T-cell (primary cell): ENCODE measurements at regions not wholly inside any gene's neighbourhood (a gene's known extent, or its start where the extent isn't known, plus 50 kb on each side); places are given as distances from the start of the nearest gene placed in this dataset.
"Not testable (repeated sequence)": the region's sequence is repeated elsewhere in the genome, so short reads cannot be mapped to it uniquely, and the experiment has no call there.

ENCODE experiments used
- ATAC-seq, 4 experiments: fragments of 200-7000 bp in 3 of 4; fragments of 150-1000 bp in 1 of 4; cut with Tn5 transposase; replicated peaks in 1 of 4; 1 replicate in 3 of 4; 2 replicates in 1 of 4; pipeline ENCODE4 v1.10.0; 2021; ENCODE audit warnings: moderate library complexity in 3 of 4, mild to moderate bottlenecking in 2 of 4, moderate number of reproducible peaks in 1 of 4
- CTCF ChIA-PET, 2 donors: fragments of 300-600 bp; sonication (Branson Sonifier 250); formaldehyde crosslinking; loops; one replicate each; lab custom pipeline; 2022; ENCODE audit warnings: antibody characterized with exemption in 2 of 2; lab: Charles Lee
- POLR2A ChIA-PET, 2 donors: fragments of 300-600 bp; sonication (Branson Sonifier 250); formaldehyde crosslinking; loops; one replicate each; lab custom pipeline; 2022; ENCODE audit warnings: antibody characterized with exemption in 2 of 2; lab: Charles Lee
- DNase-seq, 35 experiments: peaks; one replicate each; pipeline versions ENCODE4 v3.0.0 to v3.0.0-alpha.2; 2013 to 2023
- H3K27ac ChIP-seq: one replicate; pipeline ENCODE4 v1.5.1; 2013; ENCODE audit warnings: low read length
- H3K27me3 ChIP-seq, 2 experiments: replicated peaks in 1 of 2; 1 replicate in 1 of 2; 2 replicates in 1 of 2; pipeline versions ENCODE4 v1.6.1 to v1.7.0; 2013; ENCODE audit warnings: low read length in 1 of 2, mixed read lengths in 1 of 2; ENCODE audit not compliant: control insufficient read depth in 2 of 2, insufficient read depth in 2 of 2; ENCODE audit errors: extremely low read depth in 1 of 2
- H3K36me3 ChIP-seq, 2 donors: 1 replicate in 1 of 2; 2 replicates in 1 of 2; pipeline versions ENCODE4 v1.6.1 to v1.7.0; 2013; ENCODE audit warnings: low read length in 1 of 2; ENCODE audit not compliant: control insufficient read depth in 2 of 2, insufficient read depth in 1 of 2; ENCODE audit errors: extremely low read depth in 1 of 2
- H3K4me1 ChIP-seq, 2 experiments: 1 replicate in 1 of 2; 2 replicates in 1 of 2; pipeline versions ENCODE4 v1.6.1 to v1.7.0; 2013; ENCODE audit warnings: low read length in 2 of 2, mixed read lengths in 1 of 2; ENCODE audit not compliant: insufficient read depth in 2 of 2, control insufficient read depth in 1 of 2; ENCODE audit errors: extremely low read depth in 1 of 2
- H3K4me3 ChIP-seq, 2 donors: 1 replicate in 1 of 2; 2 replicates in 1 of 2; pipeline versions ENCODE4 v1.5.1 to v1.7.0; 2013; ENCODE audit warnings: mild to moderate bottlenecking in 2 of 2, low read length in 1 of 2, moderate library complexity in 1 of 2; ENCODE audit not compliant: control insufficient read depth in 1 of 2; ENCODE audit errors: extremely low read depth in 1 of 2
- H3K9me3 ChIP-seq: 2 replicates; pipeline ENCODE4 v1.7.0; 2013
- H3K27ac Mint-ChIP-seq, 2 donors: one replicate each; pipeline ENCODE4 v1.8.0; 2020 to 2021; ENCODE audit warnings: mild to moderate bottlenecking in 2 of 2, mixed read lengths in 2 of 2
- H3K27me3 Mint-ChIP-seq, 2 donors: one replicate each; pipeline ENCODE4 v1.8.0; 2021 to 2022; ENCODE audit warnings: mixed read lengths in 2 of 2
- H3K36me3 Mint-ChIP-seq: one replicate; pipeline ENCODE4 v1.8.0; 2021; ENCODE audit warnings: mixed read lengths
- H3K4me1 Mint-ChIP-seq, 3 donors: one replicate each; pipeline ENCODE4 v1.8.0; 2020 to 2022; ENCODE audit warnings: mixed read lengths in 3 of 3, mild to moderate bottlenecking in 1 of 3
- H3K4me3 Mint-ChIP-seq, 3 donors: one replicate each; pipeline ENCODE4 v1.8.0; 2020 to 2022; ENCODE audit warnings: mild to moderate bottlenecking in 3 of 3, mixed read lengths in 3 of 3, moderate library complexity in 3 of 3
- H3K9me3 Mint-ChIP-seq, 3 donors: one replicate each; pipeline ENCODE4 v1.8.0; 2020 to 2022; ENCODE audit warnings: mixed read lengths in 3 of 3
- WGBS: methylation state at CpG from one replicate; pipeline ENCODE4 v1.1.5; 2013; ENCODE audit warnings: missing lambda C conversion rate; ENCODE audit not compliant: insufficient coverage; 5-methylcytosine and 5-hydroxymethylcytosine counted together

DNA sequence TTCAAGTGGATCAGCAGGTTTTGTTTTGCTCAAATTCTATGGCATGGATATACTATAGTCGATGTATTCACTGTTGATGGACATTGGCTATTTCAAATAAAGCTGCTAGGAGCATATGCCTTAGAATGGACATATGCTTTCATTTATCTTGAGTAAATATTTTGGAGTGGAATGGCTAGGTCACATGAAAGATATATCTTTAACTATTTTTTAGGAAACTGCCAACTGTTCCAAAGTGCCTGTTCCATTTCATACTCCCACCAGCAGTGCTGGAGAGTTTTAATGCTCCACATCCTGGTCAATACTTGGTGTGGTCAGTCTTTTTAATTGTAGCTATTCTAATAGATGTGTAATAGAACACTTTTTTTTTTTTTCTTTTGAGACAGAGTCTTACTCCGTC lies 81.1 kb upstream of the PIM1 start:
- no peaks in the 10 kb centered on the region for H3K9me3 Mint-ChIP-seq
- Histone ChIP-seq H3K4me3 (no peak overlapping the region), H3K36me3 (no peaks in the 10 kb centered on the region), H3K27ac (no peak overlapping the region), H3K27me3 (no peaks in the 10 kb centered on the region), H3K9me3 (no peaks in the 10 kb centered on the region), H3K4me1 (no peaks in the 10 kb centered on the region)
- H3K4me1 Mint-ChIP-seq: peaks cover 4 to 8% (median 5%) of the 10 kb centered on the region in 3 donors
- ChIA-PET CTCF (interaction anchor here in 1 of 2 donors (0.6 kb wide), 1 partner anchor 188 kb away, joined by 6 read pairs; no protein-coding TSS in a partner anchor), POLR2A (interaction anchor here in 1 of 2 donors (0.7 kb wide), 1 partner anchor 62 kb away, joined by 3 read pairs; no protein-coding TSS in a partner anchor)
- no peaks in the 10 kb centered on the region for H3K27me3 Mint-ChIP-seq
- WGBS: no CpG with 5 or more reads among the region's 2 CpGs
- H3K27ac Mint-ChIP-seq: no peak overlapping the region
- no peak overlapping the region for H3K4me3 Mint-ChIP-seq
- DNase-seq (no peak), ATAC-seq (no peak)
- H3K36me3 Mint-ChIP-seq: no peaks in the 10 kb centered on the region

DNA sequence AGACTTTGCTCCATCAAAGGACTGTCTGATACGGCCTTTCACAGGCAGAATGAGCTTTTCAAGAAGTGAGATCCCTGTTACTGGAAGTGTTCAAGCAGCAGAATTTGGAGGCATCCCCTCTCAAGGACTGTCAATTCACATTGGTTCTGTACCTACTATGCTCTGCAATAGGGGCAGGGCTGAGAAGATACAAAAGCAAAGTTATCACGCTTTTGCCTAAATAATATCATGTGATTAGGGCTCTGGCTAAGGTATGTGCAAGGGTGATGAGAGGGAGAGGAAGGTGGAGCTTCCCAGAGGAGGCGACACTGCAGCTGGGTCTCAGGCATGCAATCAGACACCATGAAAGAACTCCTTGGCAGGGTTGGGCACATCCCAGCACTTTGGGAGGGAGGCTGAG lies 80.2 kb upstream of the PIM1 start:
- H3K9me3 Mint-ChIP-seq: no peaks in the 10 kb centered on the region
- no peak overlapping the region for H3K27ac Mint-ChIP-seq
- ChIA-PET POLR2A (interaction anchor here in 1 of 2 donors (1.0 kb wide), 1 partner anchor 12 kb away, joined by 3 read pairs; no protein-coding TSS in a partner anchor), CTCF (interaction anchor here in 1 of 2 donors (0.6 kb wide), 1 partner anchor 86 kb away, joined by 3 read pairs; no protein-coding TSS in a partner anchor)
- Histone ChIP-seq H3K4me3 (no peak overlapping the region), H3K36me3 (no peaks in the 10 kb centered on the region), H3K27ac (no peak overlapping the region), H3K4me1 (peaks cover 0 to 6% of the 10 kb centered on the region in 2 experiments), H3K27me3 (no peaks in the 10 kb centered on the region), H3K9me3 (no peaks in the 10 kb centered on the region)
- no peaks in the 10 kb centered on the region for H3K27me3 Mint-ChIP-seq
- H3K36me3 Mint-ChIP-seq: no peaks in the 10 kb centered on the region
- WGBS: 93% methylated on average over 2 of the region's 3 CpGs
- H3K4me3 Mint-ChIP-seq: no peak overlapping the region
- ATAC-seq: no peak
- peaks cover 7 to 11% (median 11%) of the 10 kb centered on the region in 3 donors for H3K4me1 Mint-ChIP-seq
- no peak for DNase-seq

DNA sequence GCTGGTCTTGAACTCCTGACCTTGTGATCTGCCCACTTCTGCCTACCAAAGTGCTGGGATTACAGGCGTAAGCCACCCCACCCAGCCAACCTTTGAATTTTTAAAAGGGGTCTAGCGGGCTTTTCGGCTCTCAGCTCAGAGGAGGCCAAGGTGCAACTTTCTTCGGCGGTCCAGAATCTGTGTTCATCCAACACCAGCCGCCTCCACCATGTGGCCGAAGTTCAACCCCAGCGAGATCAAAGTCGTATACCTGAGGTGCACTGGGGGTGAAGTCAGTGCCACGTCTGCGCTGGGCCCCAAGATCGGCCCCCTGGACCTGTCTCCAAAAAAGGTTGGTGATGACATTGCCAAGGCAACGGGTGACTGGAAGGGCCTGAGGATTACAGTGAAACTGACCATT lies 78.8 kb upstream of the PIM1 start:
- CTCF ChIA-PET, DNase-seq, H3K9me3 Mint-ChIP-seq, H3K9me3 ChIP-seq, H3K27me3 ChIP-seq, POLR2A ChIA-PET, ATAC-seq, H3K36me3 ChIP-seq, H3K4me1 ChIP-seq, H3K4me3 Mint-ChIP-seq, H3K27ac Mint-ChIP-seq, H3K36me3 Mint-ChIP-seq, H3K27ac ChIP-seq, H3K27me3 Mint-ChIP-seq, H3K4me3 ChIP-seq: not testable (repeated sequence)
- WGBS: 100% methylated on average over 10 of the region's 13 CpGs
- H3K4me1 Mint-ChIP-seq: peaks cover 11 to 13% (median 11%) of the 10 kb centered on the region in 3 donors

DNA sequence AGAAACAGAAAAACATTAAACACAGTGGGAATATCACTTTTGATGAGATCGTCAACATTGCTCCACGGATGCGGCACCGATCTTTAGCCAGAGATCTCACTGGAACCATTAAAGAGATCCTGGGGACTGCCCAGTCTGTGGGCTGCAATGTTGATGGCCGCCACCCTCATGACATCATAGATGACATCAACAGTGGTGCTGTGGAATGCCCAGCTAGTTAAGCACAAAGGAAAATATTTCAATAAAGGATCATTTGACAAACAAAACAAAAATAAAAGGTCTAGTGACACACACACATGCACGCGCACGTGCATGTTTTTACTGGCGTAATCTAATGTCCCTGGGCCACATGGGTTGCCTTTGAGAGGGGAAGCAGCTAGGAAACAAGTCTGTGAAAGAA lies 78.4 kb upstream of the PIM1 start:
- H3K36me3 Mint-ChIP-seq, H3K27me3 ChIP-seq, H3K36me3 ChIP-seq, DNase-seq, H3K4me3 Mint-ChIP-seq, H3K27me3 Mint-ChIP-seq, CTCF ChIA-PET, H3K4me1 ChIP-seq, H3K4me3 ChIP-seq, POLR2A ChIA-PET, H3K9me3 Mint-ChIP-seq, H3K27ac Mint-ChIP-seq, H3K9me3 ChIP-seq, ATAC-seq, H3K27ac ChIP-seq: not testable (repeated sequence)
- WGBS: 100% methylated on average over 4 of the region's 9 CpGs
- peaks cover 11 to 14% (median 11%) of the 10 kb centered on the region in 3 donors for H3K4me1 Mint-ChIP-seq

DNA sequence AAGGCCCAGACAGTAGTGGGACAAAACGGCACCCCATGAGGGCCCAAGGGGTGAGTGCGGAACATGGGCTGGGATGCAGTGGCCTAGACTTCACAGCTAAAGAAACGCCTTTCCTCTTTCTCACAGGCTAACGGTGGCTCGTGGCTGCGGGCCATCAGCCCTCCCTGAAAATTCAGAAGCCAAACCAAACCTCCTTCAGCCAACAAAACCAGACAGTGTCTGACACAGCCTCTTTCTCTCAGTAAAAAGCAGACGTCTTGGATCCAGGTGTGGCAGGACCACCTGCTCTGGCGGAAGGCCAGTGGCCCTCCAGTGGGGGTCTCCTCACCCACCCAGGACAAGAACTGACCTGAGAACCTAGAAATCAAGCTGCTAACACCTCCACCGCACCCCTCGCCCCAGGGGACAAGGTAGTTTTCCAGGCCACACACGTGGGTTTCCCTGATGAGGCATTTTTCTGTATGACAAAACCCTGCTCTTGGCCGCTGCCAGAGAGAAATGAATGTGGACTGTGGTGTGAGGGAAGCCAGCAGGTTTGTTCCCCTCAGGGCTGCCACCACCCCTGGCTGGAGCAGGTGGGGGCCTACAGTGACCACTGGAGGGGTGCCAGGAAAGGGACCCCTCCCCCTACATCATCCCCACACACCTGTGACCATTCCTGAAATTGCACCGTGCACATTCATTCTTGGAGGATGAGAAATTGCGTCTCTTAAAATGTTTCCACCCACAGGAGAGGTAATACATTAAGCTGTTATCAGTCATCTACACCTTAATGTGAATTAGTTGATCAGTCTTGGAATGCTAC lies 76.8 kb upstream of the PIM1 start:
- Mint-ChIP-seq H3K27ac (no peak overlapping the region), H3K36me3 (no peaks in the 10 kb centered on the region), H3K9me3 (no peaks in the 10 kb centered on the region), H3K4me3 (no peak overlapping the region), H3K27me3 (no peaks in the 10 kb centered on the region), H3K4me1 (peaks cover 11 to 14% (median 11%) of the 10 kb centered on the region in 3 donors)
- ChIA-PET POLR2A (interaction anchor here in 1 of 2 donors (1.1 kb wide), 1 partner anchor 9 kb away, joined by 3 read pairs; no protein-coding TSS in a partner anchor), CTCF (no interaction called here)
- H3K36me3 ChIP-seq: no peaks in the 10 kb centered on the region
- H3K9me3 ChIP-seq: no peaks in the 10 kb centered on the region
- no peak overlapping the region for H3K4me3 ChIP-seq
- no peaks in the 10 kb centered on the region for H3K27me3 ChIP-seq
- H3K27ac ChIP-seq: no peak overlapping the region
- ATAC-seq (no peak), DNase-seq (no peak)
- H3K4me1 ChIP-seq: peaks cover 0 to 10% of the 10 kb centered on the region in 2 experiments
- 88% methylated on average over 8 of the region's 14 CpGs for WGBS

DNA sequence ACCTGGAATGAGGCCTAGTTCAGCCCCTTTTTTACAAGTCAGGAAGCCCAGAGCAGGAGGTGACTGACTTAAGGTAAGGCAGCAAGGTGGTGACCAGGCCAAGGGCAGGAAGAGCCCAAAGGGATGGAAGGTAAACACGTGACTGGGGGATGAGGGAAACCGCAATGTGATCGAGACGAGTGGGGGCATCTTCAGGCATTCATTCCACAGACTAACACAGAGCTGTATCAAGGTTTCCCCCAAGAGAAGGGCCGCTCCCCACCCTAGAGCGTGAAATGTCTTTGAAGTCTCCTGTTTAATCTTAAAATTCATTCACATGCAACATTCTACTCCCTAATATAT lies 76.3 kb upstream of the PIM1 start:
- Histone ChIP-seq H3K36me3 (no peaks in the 10 kb centered on the region), H3K4me3 (no peak overlapping the region), H3K27me3 (no peaks in the 10 kb centered on the region), H3K9me3 (no peaks in the 10 kb centered on the region), H3K4me1 (peaks cover 0 to 10% of the 10 kb centered on the region in 2 experiments), H3K27ac (no peak overlapping the region)
- H3K4me3 Mint-ChIP-seq: no peak overlapping the region
- peaks cover 11 to 14% (median 11%) of the 10 kb centered on the region in 3 donors for H3K4me1 Mint-ChIP-seq
- H3K9me3 Mint-ChIP-seq: no peaks in the 10 kb centered on the region
- ChIA-PET CTCF (no interaction called here), POLR2A (interaction anchor here in 1 of 2 donors (1.1 kb wide), 1 partner anchor 9 kb away, joined by 3 read pairs; no protein-coding TSS in a partner anchor)
- no peaks in the 10 kb centered on the region for H3K27me3 Mint-ChIP-seq
- ATAC-seq (no peak), DNase-seq (no peak)
- no CpG with 5 or more reads among the region's 6 CpGs for WGBS
- no peak overlapping the region for H3K27ac Mint-ChIP-seq
- H3K36me3 Mint-ChIP-seq: no peaks in the 10 kb centered on the region
